Stimulated activated naive CD8-positive, alpha-beta T cell treated with anti-CD3 and anti-CD28 coated beads, Interleukin-15, amount 100 ng/mL, for 72 hours (primary cell): ENCODE measurements at regions not wholly inside any gene's neighbourhood (a gene's known extent, or its start where the extent isn't known, plus 50 kb on each side); places are given as distances from the start of the nearest gene placed in this dataset.
"Not testable (repeated sequence)": the region's sequence is repeated elsewhere in the genome, so short reads cannot be mapped to it uniquely, and the experiment has no call there.

Source experiments
- ATAC-seq: fragments of 150-1000 bp; cut with Tn5 transposase; 2 replicates; pipeline ENCODE4 v1.10.0; 2021; ENCODE audit warnings: mild to moderate bottlenecking, moderate library complexity
- DNase-seq, 2 donors: peaks; one replicate each; pipeline ENCODE4 v3.0.0; 2021 to 2022
- H3K27ac Mint-ChIP-seq, 2 donors: one replicate each; pipeline ENCODE4 v1.8.0; 2022; ENCODE audit warnings: mild to moderate bottlenecking in 2 of 2, mixed read lengths in 2 of 2, moderate library complexity in 2 of 2
- H3K27me3 Mint-ChIP-seq: one replicate; pipeline ENCODE4 v1.8.0; 2022; ENCODE audit warnings: mixed read lengths
- H3K4me1 Mint-ChIP-seq: one replicate; pipeline ENCODE4 v1.8.0; 2022; ENCODE audit warnings: mild to moderate bottlenecking, mixed read lengths
- H3K4me3 Mint-ChIP-seq, 2 donors: one replicate each; pipeline ENCODE4 v1.8.0; 2022; ENCODE audit warnings: mild to moderate bottlenecking in 2 of 2, mixed read lengths in 2 of 2, moderate library complexity in 1 of 2
- H3K9me3 Mint-ChIP-seq, 2 donors: one replicate each; pipeline ENCODE4 v1.8.0; 2022; ENCODE audit warnings: mixed read lengths in 2 of 2

GRCh38 chr21:25500598-25500997, 106.7 kb downstream of the MRPL39 start:
- Mint-ChIP-seq H3K4me3 (peak overlapping the region in 1 of 2 donors; percentile 7), H3K4me1 (peaks cover 63% of the 10 kb centered on the region)
- DNase-seq = no peak

GRCh38 chr21:25496825-25497482, 110.3 kb downstream of the MRPL39 start:
- H3K27ac Mint-ChIP-seq = peak overlapping the region; percentile 15 to 90
- H3K4me3 Mint-ChIP-seq = no peak overlapping the region
- no peak for DNase-seq
- H3K9me3 Mint-ChIP-seq = peaks cover 12 to 14% of the 10 kb centered on the region in 2 donors
- ATAC-seq = no peak
- H3K27me3 Mint-ChIP-seq = no peaks in the 10 kb centered on the region
- peaks cover 38% of the 10 kb centered on the region for H3K4me1 Mint-ChIP-seq

More at GRCh38 chr21:25500598-25500997, 106.7 kb downstream of the MRPL39 start:
- H3K27ac Mint-ChIP-seq = no peak overlapping the region
- peaks cover 26 to 33% of the 10 kb centered on the region in 2 donors for H3K9me3 Mint-ChIP-seq
- no peaks in the 10 kb centered on the region for H3K27me3 Mint-ChIP-seq
- no peak for ATAC-seq

GRCh38 chr21:25494804-25495203, 112.5 kb downstream of the MRPL39 start:
- DNase-seq (no peak), ATAC-seq (no peak)
- Mint-ChIP-seq H3K9me3 (peaks cover 3 to 7% of the 10 kb centered on the region in 2 donors), H3K27ac (no peak overlapping the region), H3K27me3 (no peaks in the 10 kb centered on the region), H3K4me3 (no peak overlapping the region), H3K4me1 (peaks cover 41% of the 10 kb centered on the region)

- H3K4me3 Mint-ChIP-seq = no peak overlapping the region
- ATAC-seq = no peak
Measured at GRCh38 chr21:25493722-25494121, 113.6 kb downstream of the MRPL39 start.

GRCh38 chr21:25491267-25491666, 116.0 kb downstream of the MRPL39 start:
- no peaks in the 10 kb centered on the region for H3K9me3 Mint-ChIP-seq
- peak overlapping the region in 1 of 2 donors; percentile 16 for H3K27ac Mint-ChIP-seq
- H3K4me3 Mint-ChIP-seq = peak overlapping the region; percentile 6 to 14
- DNase-seq (no peak), ATAC-seq (no peak)
- H3K27me3 Mint-ChIP-seq = no peaks in the 10 kb centered on the region
- peaks cover 59% of the 10 kb centered on the region for H3K4me1 Mint-ChIP-seq

More at GRCh38 chr21:25493722-25494121, 113.6 kb downstream of the MRPL39 start:
- Mint-ChIP-seq H3K9me3 (peaks cover 0 to 3% of the 10 kb centered on the region in 2 donors), H3K4me1 (peaks cover 52% of the 10 kb centered on the region), H3K27me3 (no peaks in the 10 kb centered on the region), H3K27ac (no peak overlapping the region)
- no peak for DNase-seq

- DNase-seq (no peak), ATAC-seq (peak; percentile 67)
- Mint-ChIP-seq H3K9me3 (no peaks in the 10 kb centered on the region), H3K4me1 (peaks cover 64% of the 10 kb centered on the region), H3K4me3 (peak overlapping the region; percentile 6 to 49), H3K27me3 (no peaks in the 10 kb centered on the region), H3K27ac (peak overlapping the region; percentile 57 to 70)
Measured at GRCh38 chr21:25490742-25491141, 116.5 kb downstream of the MRPL39 start.

- no peak for DNase-seq
- H3K27ac Mint-ChIP-seq = peak overlapping the region in 1 of 2 donors; percentile 2
- H3K9me3 Mint-ChIP-seq = peaks cover 6 to 9% of the 10 kb centered on the region in 2 donors
- peaks cover 72% of the 10 kb centered on the region for H3K4me1 Mint-ChIP-seq
- no peaks in the 10 kb centered on the region for H3K27me3 Mint-ChIP-seq
- ATAC-seq = no peak
- peak overlapping the region in 1 of 2 donors; percentile 14 for H3K4me3 Mint-ChIP-seq
Measured at GRCh38 chr21:25489673-25490072, 117.6 kb downstream of the MRPL39 start.

GRCh38 chr21:25487046-25487594, 120.2 kb downstream of the MRPL39 start:
- Mint-ChIP-seq H3K27me3 (no peaks in the 10 kb centered on the region), H3K27ac (peak overlapping the region; percentile 81 to 95), H3K4me1 (peaks cover 68% of the 10 kb centered on the region), H3K9me3 (peaks cover 29 to 34% of the 10 kb centered on the region in 2 donors), H3K4me3 (peak overlapping the region; percentile 60 to 63)
- ATAC-seq = peak; percentile 90
- peak in 1 of 2 donors; percentile 17 for DNase-seq

GRCh38 chr21:25485914-25486313, 121.4 kb downstream of the MRPL39 start:
- Mint-ChIP-seq H3K27ac (peak overlapping the region; percentile 28 to 93), H3K9me3 (peaks cover 41 to 46% of the 10 kb centered on the region in 2 donors), H3K4me3 (peak overlapping the region; percentile 41 to 69), H3K4me1 (peaks cover 60% of the 10 kb centered on the region), H3K27me3 (no peaks in the 10 kb centered on the region)
- DNase-seq (no peak), ATAC-seq (no peak)

GRCh38 chr21:25467896-25468295, 139.4 kb downstream of the MRPL39 start:
- ATAC-seq = no peak
- H3K9me3 Mint-ChIP-seq = peaks cover 11 to 23% of the 10 kb centered on the region in 2 donors
- H3K27ac Mint-ChIP-seq = no peak overlapping the region

GRCh38 chr21:25467071-25467470, 140.2 kb downstream of the MRPL39 start:
- Mint-ChIP-seq H3K4me1 (peaks cover 58% of the 10 kb centered on the region), H3K9me3 (peaks cover 5 to 14% of the 10 kb centered on the region in 2 donors)
- H3K27ac Mint-ChIP-seq, DNase-seq, ATAC-seq, H3K27me3 Mint-ChIP-seq, H3K4me3 Mint-ChIP-seq: not testable (repeated sequence)

More at GRCh38 chr21:25467896-25468295, 139.4 kb downstream of the MRPL39 start:
- DNase-seq = no peak
- H3K4me3 Mint-ChIP-seq = no peak overlapping the region
- no peaks in the 10 kb centered on the region for H3K27me3 Mint-ChIP-seq
- peaks cover 51% of the 10 kb centered on the region for H3K4me1 Mint-ChIP-seq

GRCh38 chr21:25466470-25466869, 140.8 kb downstream of the MRPL39 start:
- ATAC-seq (no peak), DNase-seq (no peak)
- Mint-ChIP-seq H3K9me3 (peaks cover 5 to 13% of the 10 kb centered on the region in 2 donors), H3K4me3 (no peak overlapping the region), H3K4me1 (peaks cover 63% of the 10 kb centered on the region), H3K27ac (peak overlapping the region in 1 of 2 donors; percentile 2), H3K27me3 (no peaks in the 10 kb centered on the region)

- DNase-seq (no peak), ATAC-seq (no peak)
- Mint-ChIP-seq H3K4me3 (peak overlapping the region; percentile 2 to 30), H3K9me3 (peaks cover 5 to 13% of the 10 kb centered on the region in 2 donors), H3K27me3 (no peaks in the 10 kb centered on the region), H3K27ac (peak overlapping the region; percentile 51 to 100), H3K4me1 (peaks cover 63% of the 10 kb centered on the region)
Measured at GRCh38 chr21:25465263-25465662, 142.0 kb downstream of the MRPL39 start.

- peak; percentile 94 for ATAC-seq
- peak in 1 of 2 donors; percentile 49 for DNase-seq
- H3K4me1 Mint-ChIP-seq = peaks cover 73% of the 10 kb centered on the region
- H3K4me3 Mint-ChIP-seq = peak overlapping the region; percentile 72 to 77
- peaks cover 9 to 23% of the 10 kb centered on the region in 2 donors for H3K9me3 Mint-ChIP-seq
- H3K27ac Mint-ChIP-seq = peak overlapping the region; percentile 99 to 100
- H3K27me3 Mint-ChIP-seq = no peaks in the 10 kb centered on the region
Measured at GRCh38 chr21:25464275-25464674, 143.0 kb downstream of the MRPL39 start.

- H3K4me1 Mint-ChIP-seq = peaks cover 82% of the 10 kb centered on the region
- peak overlapping the region; percentile 99 to 100 for H3K27ac Mint-ChIP-seq
- H3K27me3 Mint-ChIP-seq = no peaks in the 10 kb centered on the region
- peaks cover 9 to 25% of the 10 kb centered on the region in 2 donors for H3K9me3 Mint-ChIP-seq
- H3K4me3 Mint-ChIP-seq = peak overlapping the region; percentile 70 to 72
- ATAC-seq (peak; percentile 79), DNase-seq (peak in 1 of 2 donors; percentile 27)
Measured at GRCh38 chr21:25462517-25462971, 144.7 kb downstream of the MRPL39 start.

GRCh38 chr21:25461725-25462124, 145.6 kb downstream of the MRPL39 start:
- Mint-ChIP-seq H3K9me3 (peaks cover 8 to 18% of the 10 kb centered on the region in 2 donors), H3K4me1 (peaks cover 81% of the 10 kb centered on the region), H3K27me3 (no peaks in the 10 kb centered on the region), H3K27ac (peak overlapping the region; percentile 90 to 91), H3K4me3 (peak overlapping the region in 1 of 2 donors; percentile 70)
- ATAC-seq (no peak), DNase-seq (no peak)
